D341Med (cell line): ENCODE measurements at regions not wholly inside any gene's neighbourhood (a gene's known extent, or its start where the extent isn't known, plus 50 kb on each side); places are given as distances from the start of the nearest gene placed in this dataset.
A peak's percentile ranks its signal among the peaks of the same experiment; 100 is the strongest.

Experiments used
- DNase-seq: peaks from one replicate; pipeline ENCODE4 v3.0.0; 2012; ENCODE audit warnings: low spot score

- no peak for DNase-seq
These were observed 173.2 kb upstream of the GRIP1 start for GRCh38 chr12:66852091-66852490.

DNA sequence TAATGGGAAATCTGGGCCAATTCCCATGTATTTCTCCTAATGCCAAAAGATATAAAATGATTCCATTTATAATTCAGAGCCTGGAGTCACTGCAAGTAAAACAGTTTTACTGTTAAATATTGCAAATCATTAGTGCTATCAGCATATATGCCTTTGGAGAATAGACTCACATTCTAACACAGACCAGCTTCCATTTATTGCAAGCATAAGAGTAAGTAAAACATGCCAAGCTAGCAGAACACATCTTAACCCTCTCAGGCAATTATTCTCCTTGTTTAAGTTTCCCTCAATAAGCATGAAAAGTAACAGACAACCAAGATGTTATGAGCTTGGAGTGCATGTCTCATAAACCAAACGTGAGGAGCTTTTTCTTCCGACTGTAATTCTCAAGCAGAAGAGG, 173.9 kb upstream of the GRIP1 start:
- no peak for DNase-seq

GRCh38 chr12:66859751-66860440, 181.0 kb upstream of the GRIP1 start:
- no peak for DNase-seq

DNA sequence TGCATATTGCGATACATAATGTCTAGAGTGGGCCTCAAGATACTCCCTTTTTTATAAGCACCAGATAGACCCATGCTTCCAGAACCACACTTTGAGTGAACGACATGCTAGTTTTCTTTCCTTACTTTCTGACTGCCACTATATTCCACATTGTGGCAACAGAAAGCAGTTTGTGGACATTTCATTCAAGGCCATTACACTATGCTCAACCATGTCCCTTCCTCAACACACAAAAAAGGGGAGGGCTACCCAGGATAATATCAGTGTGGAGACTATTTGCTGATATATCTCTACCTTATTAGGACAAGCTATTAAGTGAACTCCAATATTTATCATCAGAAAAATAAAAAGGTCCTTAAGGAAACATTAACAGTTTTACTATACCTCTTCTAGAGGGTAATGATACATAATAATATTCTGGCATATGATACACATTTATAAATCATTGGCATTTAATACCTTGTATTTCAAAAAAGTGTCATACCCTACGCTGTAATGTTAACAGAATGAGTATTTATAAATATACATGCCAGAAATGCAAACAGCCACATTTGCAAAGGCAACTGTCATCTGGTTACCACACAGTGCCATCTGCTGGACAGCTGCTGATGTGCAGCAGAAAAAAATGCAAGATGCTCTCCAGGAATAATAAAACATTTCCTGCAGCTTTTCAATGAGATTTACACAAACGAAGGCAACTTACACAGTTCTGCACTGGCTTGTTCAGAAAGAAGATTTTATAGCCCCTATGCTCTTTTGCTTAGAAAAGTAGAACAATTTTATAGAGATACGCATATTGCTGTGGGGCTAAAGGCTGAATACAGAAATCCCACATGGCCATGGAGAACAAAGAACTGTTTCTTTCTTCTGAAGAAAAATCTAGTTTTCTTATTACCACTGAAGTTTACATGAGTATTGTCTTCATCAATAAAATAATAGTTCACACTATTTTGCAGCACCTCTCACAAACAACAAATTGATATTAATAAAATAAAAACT, 182.2 kb upstream of the GRIP1 start:
- DNase-seq, result peak; percentile 62

- DNase-seq, result no peak
These were observed 183.6 kb upstream of the GRIP1 start for GRCh38 chr12:66862356-66862985.

- DNase-seq, result no peak
These were observed 184.4 kb upstream of the GRIP1 start for GRCh38 chr12:66863276-66863675.

- DNase-seq, result no peak
These were observed 199.0 kb upstream of the GRIP1 start for GRCh38 chr12:66877925-66878324.

- DNase-seq, result no peak
These were observed 200.5 kb upstream of the GRIP1 start for GRCh38 chr12:66879409-66879808.

DNA sequence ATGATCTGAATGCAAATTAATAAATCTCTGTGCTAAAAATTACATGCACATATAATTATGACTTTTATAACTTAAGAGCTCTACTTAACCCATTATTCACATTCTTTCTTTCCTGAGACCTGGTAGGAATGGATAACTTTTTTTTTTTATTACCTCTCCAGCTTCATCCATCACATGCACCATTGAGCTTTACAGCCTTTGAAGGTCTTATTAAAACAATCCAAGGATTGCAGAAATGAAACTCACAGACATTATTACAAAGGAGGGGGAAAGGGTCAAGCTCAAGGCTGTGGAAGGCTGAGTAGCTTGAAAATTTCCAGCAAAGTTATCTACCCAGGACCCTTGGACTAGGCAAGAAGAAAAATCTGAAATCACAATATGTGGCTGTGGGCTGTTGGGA, 202.5 kb upstream of the GRIP1 start:
- no peak for DNase-seq

DNA sequence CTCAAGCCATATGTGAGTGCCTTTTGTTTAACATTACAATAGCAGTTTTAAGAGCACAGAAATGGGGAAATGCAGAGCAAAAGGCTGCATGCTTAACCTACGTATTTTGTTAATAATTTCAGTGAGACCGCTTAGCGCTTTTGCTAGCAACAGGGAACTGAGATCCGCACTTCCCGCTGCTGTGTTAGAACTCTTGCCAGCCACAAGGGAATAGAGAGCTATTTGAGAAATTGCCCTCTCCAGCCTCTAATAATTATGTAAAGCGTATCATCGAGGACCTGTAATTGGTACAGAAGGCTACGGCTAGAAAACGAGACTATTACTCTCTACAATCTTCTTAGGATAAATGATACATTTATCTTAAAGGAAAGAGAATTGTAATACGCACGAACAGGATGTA, 205.2 kb upstream of the GRIP1 start:
- no peak for DNase-seq

DNA sequence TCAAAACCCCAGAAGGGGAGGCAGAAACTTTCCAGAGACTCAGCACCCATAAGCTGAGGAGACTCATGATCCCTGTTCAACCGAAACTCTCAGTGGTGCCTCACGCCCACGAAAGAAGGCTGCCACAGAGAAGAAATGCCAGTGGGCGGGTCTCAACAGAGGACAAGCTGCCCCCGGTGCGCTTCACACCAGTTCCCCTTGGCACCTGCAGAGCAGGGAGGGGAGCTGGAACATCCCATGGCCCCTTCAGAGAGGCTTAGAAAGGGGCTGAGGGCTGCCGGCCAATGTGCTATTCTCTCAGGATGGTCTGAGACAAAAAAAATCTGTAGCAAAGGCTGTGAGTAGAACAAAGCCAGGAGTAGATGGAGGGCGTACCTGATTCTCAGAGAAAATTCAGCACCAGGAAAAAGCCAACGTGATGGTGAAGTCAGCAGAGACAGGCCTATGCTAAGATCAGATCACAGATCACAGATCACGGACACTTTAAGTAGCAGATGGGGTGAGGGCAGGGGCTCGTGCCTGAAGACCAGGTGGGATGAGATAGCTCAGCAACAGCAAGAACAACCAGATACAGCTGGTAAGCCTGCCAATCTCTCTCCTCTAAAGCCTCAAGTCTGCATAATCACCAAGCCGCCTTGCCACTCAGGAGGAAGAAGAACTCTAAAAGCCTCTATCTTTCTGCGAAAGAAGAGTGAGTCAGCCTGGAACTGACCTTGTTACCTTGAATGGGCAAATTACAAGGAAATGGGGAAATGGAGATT, 206.4 kb upstream of the GRIP1 start:
- DNase-seq, result no peak

DNA sequence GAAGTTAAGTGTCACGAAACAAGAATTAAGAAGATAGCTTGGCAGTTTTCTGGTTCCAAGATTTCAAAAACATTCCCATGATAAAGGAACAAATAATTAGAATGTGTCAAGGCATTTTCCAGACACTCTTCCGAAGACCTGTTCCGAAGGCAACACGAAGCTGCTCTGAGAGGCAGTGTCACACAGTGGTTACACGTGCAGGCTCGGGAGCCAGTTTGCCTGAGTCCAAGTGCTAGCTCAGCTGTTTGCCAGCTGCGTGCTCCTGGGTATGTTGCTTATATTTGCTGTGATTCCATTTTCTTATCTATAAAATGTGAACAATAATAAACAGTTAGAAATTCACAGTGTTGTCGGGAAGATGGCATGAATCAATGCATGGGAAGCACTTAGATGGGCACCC, 217.9 kb upstream of the GRIP1 start:
- DNase-seq, result no peak

GRCh38 chr12:66898700-66899469, 220.0 kb upstream of the GRIP1 start:
- DNase-seq, result no peak

GRCh38 chr12:66899588-66899987, 220.7 kb upstream of the GRIP1 start:
- DNase-seq, result no peak

DNA sequence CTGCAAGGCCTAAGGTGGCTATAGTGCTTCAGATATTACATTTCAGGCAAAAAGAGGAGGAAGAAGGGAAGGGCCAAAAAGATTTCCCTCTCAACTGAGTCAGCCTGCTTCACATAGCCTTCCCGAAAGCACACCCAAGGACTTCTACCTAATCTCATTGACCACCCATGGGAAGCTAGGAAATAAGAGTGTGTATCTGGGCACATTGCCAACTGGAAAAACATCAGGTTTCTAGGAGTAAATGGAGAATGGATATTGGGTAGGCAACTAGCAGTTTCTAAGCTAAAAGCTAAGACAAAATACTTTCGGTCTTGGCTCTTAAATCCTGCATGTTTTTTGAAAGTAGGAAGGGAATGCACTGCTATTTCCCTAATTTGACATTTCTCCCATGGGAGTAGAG, 221.7 kb upstream of the GRIP1 start:
- DNase-seq, result no peak

DNA sequence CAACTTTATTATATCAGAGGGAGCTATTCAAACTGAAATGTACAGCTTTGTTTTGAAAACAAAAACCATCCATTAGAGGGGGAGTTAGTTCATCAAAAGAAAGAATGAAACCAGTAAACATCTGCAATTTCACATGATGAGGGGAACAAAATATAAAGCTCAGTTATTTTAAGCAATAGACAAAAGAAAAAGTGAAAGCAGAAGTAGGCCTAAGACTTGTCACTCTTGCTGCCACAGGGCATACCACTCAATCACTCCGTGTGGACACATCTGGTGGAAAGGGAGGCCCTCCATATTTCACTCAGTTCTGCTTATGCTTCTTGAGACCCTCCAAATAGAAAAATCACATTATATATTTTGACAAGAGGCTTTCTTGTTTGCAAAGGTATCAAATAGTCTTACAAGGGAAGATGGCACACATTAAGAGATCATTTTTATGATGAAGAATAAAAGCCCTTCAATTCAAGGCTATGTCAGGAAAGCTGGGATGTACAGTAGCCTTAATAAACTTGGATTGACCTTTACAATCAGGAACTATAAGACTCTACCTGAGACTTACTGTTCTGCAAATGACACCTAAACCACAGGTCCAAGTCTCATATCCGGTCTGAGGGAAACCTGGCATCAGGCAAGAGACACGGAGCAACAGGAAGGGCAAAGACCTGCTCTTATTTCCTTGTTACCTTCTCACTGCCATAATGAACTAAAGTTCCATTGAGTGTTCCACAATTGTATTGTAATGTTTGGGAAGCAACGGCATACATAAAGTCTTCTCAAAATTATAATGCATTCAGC, 222.5 kb upstream of the GRIP1 start:
- no peak for DNase-seq

DNA sequence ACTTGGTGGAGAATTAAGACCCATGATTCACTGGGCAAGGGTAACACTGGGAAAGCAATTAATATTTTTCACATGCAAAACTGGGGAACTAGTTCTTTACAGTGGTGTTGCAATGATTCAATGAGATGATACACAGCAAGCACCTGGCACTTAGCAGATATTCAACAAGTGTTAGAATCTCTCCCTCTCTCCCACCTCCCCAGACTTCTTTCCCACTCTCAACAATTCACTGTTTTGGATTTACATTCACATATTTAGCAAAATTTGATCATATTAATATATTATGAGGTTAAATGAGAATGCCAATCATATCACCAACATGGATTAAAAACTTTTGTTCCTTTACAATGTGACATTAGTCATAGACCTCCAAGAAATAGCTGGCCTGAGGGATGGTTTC, 223.1 kb upstream of the GRIP1 start:
- no peak for DNase-seq

DNA sequence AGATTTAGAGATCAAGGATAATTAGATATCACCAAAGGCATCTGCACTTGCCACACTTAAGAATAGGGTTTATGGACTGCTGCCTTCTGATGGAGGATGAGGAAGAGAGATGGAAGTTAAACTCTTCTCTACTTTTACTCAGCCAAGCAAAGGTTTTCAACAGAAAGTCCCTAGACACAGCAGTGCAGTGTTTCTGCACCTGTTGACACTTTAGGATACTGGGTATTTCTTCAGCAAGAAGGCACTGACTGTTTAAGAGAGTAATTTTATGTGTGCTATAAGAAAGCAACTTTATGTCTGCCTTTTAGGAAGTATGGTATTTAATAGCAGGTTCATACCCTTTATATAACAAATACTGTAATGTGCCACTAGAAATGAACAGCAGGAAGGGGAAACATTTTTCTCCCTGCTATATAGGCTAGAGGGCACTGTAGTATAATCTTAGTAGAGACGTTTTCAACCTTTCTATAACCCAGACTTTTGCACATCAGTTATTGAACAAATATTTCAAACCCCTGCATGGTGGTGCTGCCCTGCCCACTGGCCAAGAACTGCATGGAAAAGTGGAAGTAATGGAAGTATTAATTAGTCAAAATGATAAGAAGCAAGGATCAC, 225.0 kb upstream of the GRIP1 start:
- no peak for DNase-seq

GRCh38 chr12:66905201-66905600, 226.3 kb upstream of the GRIP1 start:
- DNase-seq, result no peak

DNA sequence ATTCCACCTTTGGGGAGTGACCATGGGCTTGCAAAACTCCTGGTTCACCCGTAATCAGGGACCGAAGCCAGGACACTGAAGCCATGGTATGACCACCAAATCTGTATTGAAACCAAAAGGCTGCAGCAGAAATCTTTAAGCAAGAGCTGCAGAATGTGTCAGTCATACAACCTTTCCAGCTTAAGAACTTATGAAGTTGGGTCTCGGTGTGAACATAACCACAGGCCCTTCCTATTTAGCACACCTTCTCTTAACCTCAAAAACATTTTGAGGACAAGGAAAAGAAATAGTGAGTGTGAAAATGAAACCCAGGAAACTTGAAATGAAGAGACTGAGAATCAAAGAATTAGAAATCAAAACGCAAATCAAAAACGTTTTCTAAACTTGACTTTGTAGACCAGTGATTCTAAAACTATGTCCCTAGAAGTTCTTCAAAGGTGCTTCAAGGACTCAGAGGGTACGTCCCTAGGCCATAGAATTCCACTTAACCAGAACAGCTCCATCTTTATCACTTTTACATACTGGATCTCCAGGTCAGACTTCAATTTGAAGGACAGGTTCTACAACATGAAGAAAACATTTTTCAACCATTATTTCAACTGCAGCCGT, 231.6 kb upstream of the GRIP1 start:
- no peak for DNase-seq
